ENCODE measurements at regions not wholly inside any gene's neighbourhood (a gene's known extent, or its start where the extent isn't known, plus 50 kb on each side); places are given as distances from the start of the nearest gene placed in this dataset.

DNA sequence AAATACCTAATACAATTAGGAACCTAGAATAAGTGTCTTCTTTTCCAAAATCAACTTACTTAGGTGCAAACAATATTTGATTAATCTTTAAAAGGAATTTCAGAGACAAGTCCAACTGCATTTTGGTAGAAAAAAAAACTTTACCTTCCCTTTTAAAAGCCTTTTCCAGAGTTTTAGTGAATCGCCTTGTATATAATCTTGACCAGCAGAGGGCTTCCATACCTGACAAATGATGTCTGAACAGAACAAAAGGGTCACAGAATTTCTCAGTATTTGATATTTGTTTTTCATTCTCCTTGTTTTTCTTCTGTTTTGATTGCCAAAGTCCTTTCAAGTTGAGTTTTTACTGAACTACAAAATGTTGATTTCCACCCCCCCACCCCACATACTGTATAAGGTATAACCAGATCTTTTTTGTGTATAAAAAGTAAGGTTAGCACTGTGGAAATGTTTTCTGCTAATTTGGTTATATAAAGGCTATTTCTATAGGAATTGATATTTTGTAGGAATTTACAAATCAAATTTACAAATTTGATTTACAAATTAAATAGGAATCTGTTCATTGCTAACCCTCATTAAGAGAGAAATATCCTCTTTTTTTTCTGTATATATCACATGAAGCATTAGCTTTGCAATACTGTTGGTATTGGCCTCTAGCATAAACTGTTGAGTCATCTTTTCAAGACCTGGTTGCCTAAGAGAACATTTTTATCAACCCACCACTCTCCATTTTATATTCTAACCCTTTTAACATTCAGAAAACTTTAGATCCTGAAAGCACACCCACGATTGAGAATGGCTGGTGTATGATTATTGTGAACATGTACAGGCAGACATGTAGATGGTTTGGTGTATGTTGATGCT lies 464.1 kb upstream of the RARB start:
- DNase-seq (ENCODE audit: low spot score) (no peak), ATAC-seq (peak; percentile 55)

GRCh38 chr3:24965706-24966385 lies 462.2 kb upstream of the RARB start:
- no peak for ATAC-seq
- DNase-seq (ENCODE audit: low spot score), result no peak

DNA sequence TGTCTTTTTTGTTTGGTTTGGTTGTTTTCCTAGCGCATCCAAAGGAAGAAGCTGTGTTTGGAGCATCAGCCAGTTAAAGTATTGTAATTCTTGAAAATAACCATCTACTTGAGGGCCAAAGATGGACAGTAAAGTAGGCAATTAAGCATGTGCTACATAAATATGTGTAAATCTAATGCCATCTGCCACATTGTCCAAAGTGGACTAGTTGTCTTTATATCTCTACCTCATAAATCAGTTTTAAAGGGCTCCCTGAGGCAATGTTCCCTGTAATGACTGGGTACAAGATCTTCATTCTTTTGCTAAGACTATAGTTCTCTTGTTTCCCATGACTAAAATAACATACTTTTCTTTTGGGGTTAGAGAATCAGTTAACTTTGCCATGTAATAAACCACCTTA lies 460.0 kb upstream of the RARB start:
- ATAC-seq (no peak), DNase-seq (ENCODE audit: low spot score) (no peak)

GRCh38 chr3:24972491-24972890 lies 455.6 kb upstream of the RARB start:
- no peak for ATAC-seq
- no peak for DNase-seq (ENCODE audit: low spot score)

DNA sequence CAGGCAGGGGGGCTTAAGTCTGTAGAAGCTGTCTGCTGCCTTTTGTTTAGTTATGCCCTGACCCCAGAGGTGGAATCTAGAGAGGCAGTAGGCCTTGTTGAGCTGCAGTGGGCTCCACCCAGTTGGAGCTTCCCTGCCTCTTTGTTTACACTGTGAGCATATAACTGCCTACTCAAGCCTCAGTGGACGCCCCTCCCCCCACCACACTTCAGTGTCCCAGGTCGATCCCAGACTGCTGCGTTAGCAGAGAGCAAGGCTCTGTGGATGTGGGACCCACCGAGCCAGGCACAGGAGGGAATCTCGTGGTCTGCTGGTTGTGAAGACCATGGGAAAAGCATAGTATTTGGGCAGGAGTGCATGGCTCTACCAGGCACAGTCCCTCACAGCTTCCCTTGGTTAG lies 446.8 kb upstream of the RARB start:
- no peak for DNase-seq (ENCODE audit: low spot score)
- ATAC-seq, result no peak

GRCh38 chr3:24981924-24982323 lies 446.1 kb upstream of the RARB start:
- DNase-seq (ENCODE audit: low spot score), result no peak
- no peak for ATAC-seq

GRCh38 chr3:24985668-24986067 lies 442.4 kb upstream of the RARB start:
- DNase-seq (ENCODE audit: low spot score) (no peak), ATAC-seq (no peak)

GRCh38 chr3:24986612-24987011 lies 441.5 kb upstream of the RARB start:
- no peak for DNase-seq (ENCODE audit: low spot score)
- ATAC-seq, result no peak

DNA sequence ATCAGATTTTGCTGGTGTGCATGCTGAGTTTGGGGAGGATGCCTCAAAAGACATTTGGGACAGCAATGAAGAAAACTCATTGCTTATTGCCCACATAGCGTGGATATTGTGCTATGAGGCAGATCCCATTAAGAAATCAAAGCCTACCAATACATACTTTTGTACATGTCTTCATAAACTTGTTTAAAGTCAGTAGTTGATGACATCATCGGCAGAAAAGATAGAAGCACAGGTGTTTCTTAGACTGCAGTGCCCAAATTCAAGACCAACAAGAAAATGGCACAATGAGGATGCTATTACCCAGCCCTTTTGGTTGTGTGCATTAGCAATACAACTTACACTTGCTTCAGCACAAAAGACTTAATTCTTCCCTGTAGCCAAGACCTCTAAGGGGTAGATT lies 428.7 kb upstream of the RARB start:
- no peak for ATAC-seq

DNA sequence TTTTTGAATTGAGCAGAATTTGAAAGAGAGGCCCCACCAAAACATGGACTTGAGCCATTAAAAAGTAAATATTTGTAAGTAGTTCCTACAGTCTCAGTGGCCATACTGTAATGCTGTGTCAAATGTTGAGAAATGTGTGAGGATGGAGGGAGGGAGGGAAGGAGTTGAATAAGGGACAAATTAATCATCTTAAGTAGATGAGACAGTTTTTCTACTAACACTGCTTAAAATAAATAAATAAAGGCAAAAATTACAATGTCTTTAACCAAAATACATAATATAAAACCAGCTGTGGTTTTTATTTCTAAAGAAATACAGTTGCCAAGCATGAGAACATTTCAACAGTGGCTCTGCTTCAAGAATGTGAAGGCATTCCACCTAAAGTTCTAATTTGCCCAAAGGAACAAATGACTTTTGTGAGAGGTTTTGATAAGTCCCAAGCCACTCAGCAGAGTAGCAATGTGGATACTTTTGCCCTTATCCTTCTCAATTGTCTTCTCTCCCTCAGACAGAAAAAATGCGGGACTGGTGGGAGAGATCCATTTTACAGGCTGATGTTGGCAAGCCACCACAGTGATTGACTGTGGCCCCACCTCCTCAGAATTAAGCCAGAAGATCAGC lies 427.0 kb upstream of the RARB start:
- ATAC-seq (no peak), DNase-seq (ENCODE audit: low spot score) (no peak)

More for the DNA sequence above, 428.7 kb upstream of the RARB start:
- DNase-seq (ENCODE audit: low spot score), result no peak

- ATAC-seq, result no peak
These were observed 426.0 kb upstream of the RARB start for GRCh38 chr3:25002052-25002451.

GRCh38 chr3:25007974-25008658 lies 419.9 kb upstream of the RARB start:
- peak; percentile 38 for ATAC-seq
- no peak for DNase-seq (ENCODE audit: low spot score)

More at GRCh38 chr3:25002052-25002451, 426.0 kb upstream of the RARB start:
- DNase-seq (ENCODE audit: low spot score), result no peak

DNA sequence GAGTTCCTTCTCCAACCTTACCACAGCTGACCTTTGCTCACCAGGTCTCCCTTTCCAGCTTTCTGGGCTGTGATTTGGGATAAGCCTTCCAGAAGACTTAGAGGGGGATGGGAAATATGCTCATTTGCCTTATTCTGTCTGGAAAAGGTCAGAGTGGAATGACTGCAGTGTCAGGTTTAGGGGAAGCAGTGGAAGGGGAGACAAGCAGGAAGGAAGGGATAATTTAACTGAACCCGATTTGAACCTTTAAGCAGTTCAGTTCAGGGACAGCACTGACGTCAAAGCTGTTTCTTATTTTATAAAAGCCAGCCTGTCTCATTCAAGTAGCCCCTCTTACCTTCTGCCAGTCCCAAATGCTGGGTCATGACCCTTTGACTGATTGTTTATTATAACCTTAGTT lies 418.4 kb upstream of the RARB start:
- DNase-seq (ENCODE audit: low spot score), result no peak
- peak; percentile 74 for ATAC-seq

DNA sequence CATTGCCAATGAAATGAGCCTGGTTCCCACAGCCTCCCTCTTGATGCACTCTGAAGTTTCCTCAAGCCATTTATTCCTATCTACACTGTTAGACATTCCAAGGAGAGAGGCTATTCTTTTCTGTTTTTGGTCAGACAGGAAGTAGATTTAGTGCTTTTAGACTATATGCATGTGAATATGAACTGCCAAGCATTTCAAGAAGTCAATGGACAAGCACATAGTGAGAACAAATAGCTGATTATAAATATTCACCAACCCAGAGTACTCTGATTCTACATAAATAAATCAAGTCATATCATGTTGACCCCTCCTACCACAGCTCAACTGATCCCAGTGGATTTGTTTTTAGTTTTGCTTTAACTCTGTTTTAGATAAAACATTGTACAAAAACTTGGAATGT lies 412.5 kb upstream of the RARB start:
- no peak for DNase-seq (ENCODE audit: low spot score)
- ATAC-seq, result no peak

GRCh38 chr3:25018909-25019308 lies 409.2 kb upstream of the RARB start:
- DNase-seq (ENCODE audit: low spot score), result no peak
- ATAC-seq, result no peak

- no peak for ATAC-seq
- DNase-seq (ENCODE audit: low spot score), result no peak
These were observed 408.6 kb upstream of the RARB start for GRCh38 chr3:25019506-25019905.

DNA sequence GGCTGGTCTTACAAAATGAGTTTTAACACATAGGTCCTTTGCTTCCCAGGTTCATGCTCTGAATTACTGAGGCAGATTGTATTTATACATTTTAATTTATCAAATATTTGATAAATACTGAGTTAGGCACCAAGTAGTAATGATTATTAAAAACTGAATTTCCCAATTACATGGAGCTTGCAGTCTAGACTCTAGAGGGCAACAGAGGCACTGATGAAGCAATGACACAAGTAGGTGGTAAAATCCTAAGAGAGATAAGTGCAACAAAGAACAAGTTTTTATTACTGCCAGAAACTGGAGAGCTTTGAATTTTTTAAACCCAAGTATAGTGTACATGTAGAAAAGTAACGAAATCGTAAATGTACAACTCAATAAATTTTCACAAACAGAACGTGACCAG lies 406.2 kb upstream of the RARB start:
- peak; percentile 78 for ATAC-seq
- no peak for DNase-seq (ENCODE audit: low spot score)

DNA sequence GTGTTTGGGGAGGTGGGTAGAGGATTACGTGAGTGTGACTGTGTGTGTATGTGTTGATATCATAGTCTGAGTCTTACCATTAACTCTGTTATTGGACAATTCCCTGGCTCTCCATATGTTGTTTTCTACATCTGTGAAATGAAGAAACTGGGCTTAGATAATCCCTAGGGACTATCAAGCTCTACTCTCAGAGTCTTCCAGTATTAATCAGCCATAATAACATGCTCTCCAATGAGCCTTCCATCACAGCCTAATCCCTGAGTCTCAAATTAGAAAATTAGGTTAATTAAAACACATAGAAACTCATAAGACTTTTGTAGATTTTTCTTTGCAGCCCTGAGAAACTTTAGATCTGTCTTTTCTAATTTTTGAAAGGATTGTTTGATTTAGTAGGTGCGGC lies 404.2 kb upstream of the RARB start:
- no peak for ATAC-seq
- no peak for DNase-seq (ENCODE audit: low spot score)

DNA sequence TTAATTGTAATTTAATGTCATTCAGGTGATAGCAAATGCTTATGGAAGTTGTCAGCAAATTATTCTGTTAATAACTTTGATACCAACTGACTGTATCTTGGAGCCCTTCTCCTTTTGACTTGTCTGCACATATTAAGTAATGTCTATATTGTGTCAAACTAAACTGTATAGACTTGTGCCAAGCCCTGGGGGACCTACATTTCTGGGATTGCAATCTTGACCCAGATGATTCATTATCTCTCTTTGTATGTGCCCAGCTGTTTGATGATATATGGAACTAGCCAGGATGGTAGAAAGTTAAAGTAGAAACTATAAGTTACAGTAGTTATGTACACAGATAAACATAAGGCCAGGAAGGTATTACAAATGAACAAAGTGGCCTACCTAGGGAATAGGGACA lies 402.8 kb upstream of the RARB start:
- ATAC-seq, result no peak
- DNase-seq (ENCODE audit: low spot score), result no peak

GRCh38 chr3:25027650-25028049 lies 400.4 kb upstream of the RARB start:
- no peak for DNase-seq (ENCODE audit: low spot score)
- ATAC-seq, result no peak

DNA sequence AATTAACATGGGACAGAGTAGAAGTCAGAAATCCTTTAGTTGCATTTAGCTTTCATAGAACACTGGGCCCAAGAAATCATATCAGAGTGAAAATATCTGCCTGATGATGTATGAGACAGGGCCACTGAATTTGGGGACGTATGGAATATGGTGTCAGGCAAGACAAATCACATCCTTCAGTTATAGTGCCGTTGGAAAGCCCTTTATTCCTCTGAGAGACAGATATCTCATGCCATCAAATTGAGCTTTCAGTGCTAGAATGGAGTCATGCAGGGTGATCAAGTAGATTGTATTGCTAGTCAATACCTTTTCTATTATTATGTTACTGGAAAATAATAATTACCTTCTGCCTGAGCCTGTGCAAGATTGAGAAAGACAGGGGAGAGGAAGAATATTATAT lies 398.2 kb upstream of the RARB start:
- DNase-seq (ENCODE audit: low spot score), result no peak
- ATAC-seq, result no peak
